Endothelial cell of umbilical vein (primary cell): ENCODE measurements at regions not wholly inside any gene's neighbourhood (a gene's known extent, or its start where the extent isn't known, plus 50 kb on each side); places are given as distances from the start of the nearest gene placed in this dataset.

Source experiments
- BruUV-seq: library from RNA; stranded (reverse); fragments of 400-500 nt; replicated peaks from 2 replicates; lab custom pipeline; 2021; lab: Mats Ljungman, UMichigan
- CTCF ChIA-PET: fragments of 300-600, 350-600 bp; sonication (Branson Sonifier 250); formaldehyde crosslinking; loops from one replicate; lab custom pipeline; 2021; ENCODE audit warnings: antibody characterized with exemption, inconsistent platforms; lab: Charles Lee
- POLR2A ChIA-PET: fragments of 300-600, 350-600 bp; sonication (Branson Sonifier 250); formaldehyde crosslinking; loops from one replicate; lab custom pipeline; 2021; ENCODE audit warnings: antibody characterized with exemption, inconsistent platforms; lab: Charles Lee
- DNase-seq: peaks from one replicate; pipeline ENCODE4 v3.0.0-alpha.2; 2011; ENCODE audit warnings: low read depth, low spot score
- FAIRE-seq: peaks from 2 replicates; lab custom pipeline; 2011; peaks lifted over from hg19 to GRCh38; lab: Jason Lieb, UNC
- H2AFZ ChIP-seq: 2 replicates; pipeline ENCODE4 v1.6.0; 2012; ENCODE audit warnings: low read depth, low read length, control low read depth, inconsistent platforms
- H3K27ac ChIP-seq: 2 replicates; pipeline ENCODE4 v1.5.1; 2011; ENCODE audit warnings: low read depth, mild to moderate bottlenecking, control low read depth, low read length, moderate library complexity; ENCODE audit not compliant: insufficient read depth
- H3K27me3 ChIP-seq, 2 experiments: 2 replicates each; pipeline versions ENCODE4 v1.6.0 to v1.6.1; 2011; ENCODE audit warnings: low read length in 2 of 2, mixed read lengths in 1 of 2; ENCODE audit not compliant: control insufficient read depth in 2 of 2, insufficient read depth in 2 of 2
- H3K36me3 ChIP-seq, 2 experiments: 2 replicates in 1 of 2; 3 replicates in 1 of 2; pipeline ENCODE4 v1.5.1; 2011; ENCODE audit warnings: low read length in 2 of 2, mild to moderate bottlenecking in 1 of 2, moderate library complexity in 1 of 2; ENCODE audit not compliant: control insufficient read depth in 2 of 2, insufficient read depth in 2 of 2; ENCODE audit errors: extremely low read depth in 1 of 2
- H3K4me1 ChIP-seq: 3 replicates; pipeline ENCODE4 v1.5.1; 2011; ENCODE audit warnings: mild to moderate bottlenecking, low read length; ENCODE audit not compliant: control insufficient read depth, insufficient read depth; ENCODE audit errors: extremely low read depth
- H3K4me2 ChIP-seq: 2 replicates; pipeline ENCODE4 v1.6.1; 2011; ENCODE audit warnings: low read length, control low read depth, mixed read lengths; ENCODE audit not compliant: insufficient read depth
- H3K4me3 ChIP-seq, 3 experiments: fragments of 200-600 bp in 1 of 3; sonication (generic), shearing (Covaris generic) in 1 of 3; replicated peaks in 1 of 3; 2 replicates each; pipeline ENCODE4 v1.5.1; 2011 to 2016; ENCODE audit warnings: control low read depth in 3 of 3, low read length in 3 of 3, mild to moderate bottlenecking in 2 of 3, inconsistent platforms in 1 of 3, low read depth in 1 of 3, moderate library complexity in 1 of 3; ENCODE audit not compliant: insufficient read depth in 1 of 3
- H3K79me2 ChIP-seq: 2 replicates; pipeline ENCODE4 v1.6.0; 2012; ENCODE audit warnings: low read length, inconsistent platforms; ENCODE audit not compliant: control insufficient read depth, insufficient read depth
- H3K9ac ChIP-seq: replicated peaks from 2 replicates; pipeline ENCODE3; 2011; ENCODE audit warnings: low read length, control low read depth; ENCODE audit not compliant: insufficient read depth; ENCODE audit errors: extremely low read depth
- H3K9me1 ChIP-seq: replicated peaks from 3 replicates; pipeline ENCODE4 v1.6.0; 2011; ENCODE audit warnings: mild to moderate bottlenecking, low read length; ENCODE audit not compliant: control insufficient read depth, insufficient read depth; ENCODE audit errors: extremely low read depth
- H3K9me3 ChIP-seq: replicated peaks from 2 replicates; pipeline ENCODE4 v1.5.1; 2012; ENCODE audit warnings: low read length, inconsistent platforms; ENCODE audit not compliant: control insufficient read depth, insufficient read depth
- H4K20me1 ChIP-seq: replicated peaks from 2 replicates; pipeline ENCODE3; 2011; ENCODE audit warnings: mild to moderate bottlenecking, low read length; ENCODE audit not compliant: control insufficient read depth, insufficient read depth; ENCODE audit errors: extremely low read depth
- EZH2 ChIP-seq: IDR thresholded peaks from 2 replicates; pipeline ENCODE4 v1.6.1; 2012; ENCODE audit warnings: borderline replicate concordance, low read depth, mild to moderate bottlenecking, moderate library complexity, low read length, inconsistent platforms; ENCODE audit not compliant: severe bottlenecking
- FOS ChIP-seq: IDR thresholded peaks from 2 replicates; pipeline ENCODE4 v1.6.1; 2011; ENCODE audit warnings: mild to moderate bottlenecking, low read length, moderate library complexity, borderline replicate concordance; ENCODE audit not compliant: insufficient read depth
- GATA2 ChIP-seq: IDR thresholded peaks from 2 replicates; pipeline ENCODE4 v1.7.0; 2011; ENCODE audit warnings: low read depth, mild to moderate bottlenecking, moderate library complexity, mixed read lengths, low read length; ENCODE audit not compliant: insufficient read length, insufficient read depth
- JUN ChIP-seq: IDR thresholded peaks from 2 replicates; pipeline ENCODE4 v1.6.1; 2011; ENCODE audit warnings: borderline replicate concordance, low read depth; ENCODE audit not compliant: insufficient read length, insufficient read depth
- MAX ChIP-seq: IDR thresholded peaks from 2 replicates; pipeline ENCODE4 v1.6.1; 2011; ENCODE audit not compliant: insufficient read depth, insufficient read length
- MYC ChIP-seq: IDR thresholded peaks from one replicate; pipeline ENCODE4 v1.6.1; 2011; ENCODE audit warnings: mild to moderate bottlenecking, low read depth, low read length
- POLR2A ChIP-seq: IDR thresholded peaks from 2 replicates; pipeline ENCODE4 v1.6.1; 2012; ENCODE audit warnings: low read depth, mild to moderate bottlenecking, control low read depth, low read length
- POLR2AphosphoS5 ChIP-seq: IDR thresholded peaks from 2 replicates; pipeline ENCODE4 v1.6.1; 2012; ENCODE audit warnings: low read depth, mild to moderate bottlenecking, control low read depth, low read length, moderate library complexity; ENCODE audit not compliant: insufficient read depth
- dilution Hi-C: fragments of 300-500 bp; cut with MboI; formaldehyde crosslinking; loops from one replicate; pipeline ENCODE4 v1.15.0; 2019; ENCODE audit warnings: low sequenced_read_pairs; ENCODE audit not compliant: extremely low pct_ligation_motif_present
- intact Hi-C: fragments of 100-400 bp; cut with micrococcal nuclease; formaldehyde crosslinking; loops from one replicate; pipeline ENCODE4 v1.10.0; 2022
- TF ChIP-seq, protein P1 (sequence below), 2 donors: IDR thresholded peaks; 1 replicate in 1 of 2; 2 replicates in 1 of 2; pipeline ENCODE4 v1.5.1; 2011; ENCODE audit warnings: low read length in 2 of 2, mild to moderate bottlenecking in 2 of 2, moderate library complexity in 2 of 2, control low read depth in 1 of 2, inconsistent platforms in 1 of 2, low read depth in 1 of 2; ENCODE audit not compliant: insufficient read depth in 1 of 2; ENCODE audit errors: extremely low read depth in 1 of 2

- H2AFZ ChIP-seq: no peak overlapping the region
- no peak overlapping the region for H3K4me3 ChIP-seq
- no peak overlapping the region for H3K9ac ChIP-seq
- FAIRE-seq (no peak), DNase-seq (no peak)
- no peaks in the 10 kb centered on the region for H3K27me3 ChIP-seq
- no peaks in the 10 kb centered on the region for H3K9me1 ChIP-seq
- no peaks in the 10 kb centered on the region for H3K4me1 ChIP-seq
- H3K4me2 ChIP-seq: no peak overlapping the region
- dilution Hi-C loops: no loop called here
- no peaks in the 10 kb centered on the region for H3K79me2 ChIP-seq
- H3K27ac ChIP-seq: no peak overlapping the region
- intact Hi-C loops: no loop called here
- ChIA-PET CTCF (no interaction called here), POLR2A (no interaction called here)
- TF ChIP-seq GATA2 (no peak), FOS (no peak), MYC (no peak), POLR2A (no peak), POLR2AphosphoS5 (no peak), EZH2 (no peak), JUN (no peak), MAX (no peak)
- TF ChIP-seq, protein P1, sequence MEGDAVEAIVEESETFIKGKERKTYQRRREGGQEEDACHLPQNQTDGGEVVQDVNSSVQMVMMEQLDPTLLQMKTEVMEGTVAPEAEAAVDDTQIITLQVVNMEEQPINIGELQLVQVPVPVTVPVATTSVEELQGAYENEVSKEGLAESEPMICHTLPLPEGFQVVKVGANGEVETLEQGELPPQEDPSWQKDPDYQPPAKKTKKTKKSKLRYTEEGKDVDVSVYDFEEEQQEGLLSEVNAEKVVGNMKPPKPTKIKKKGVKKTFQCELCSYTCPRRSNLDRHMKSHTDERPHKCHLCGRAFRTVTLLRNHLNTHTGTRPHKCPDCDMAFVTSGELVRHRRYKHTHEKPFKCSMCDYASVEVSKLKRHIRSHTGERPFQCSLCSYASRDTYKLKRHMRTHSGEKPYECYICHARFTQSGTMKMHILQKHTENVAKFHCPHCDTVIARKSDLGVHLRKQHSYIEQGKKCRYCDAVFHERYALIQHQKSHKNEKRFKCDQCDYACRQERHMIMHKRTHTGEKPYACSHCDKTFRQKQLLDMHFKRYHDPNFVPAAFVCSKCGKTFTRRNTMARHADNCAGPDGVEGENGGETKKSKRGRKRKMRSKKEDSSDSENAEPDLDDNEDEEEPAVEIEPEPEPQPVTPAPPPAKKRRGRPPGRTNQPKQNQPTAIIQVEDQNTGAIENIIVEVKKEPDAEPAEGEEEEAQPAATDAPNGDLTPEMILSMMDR (IDR thresholded peaks at IDR 0.05; ENCODE audit: extremely low read depth in 1 of 2, insufficient read depth in 1 of 2, low read depth in 1 of 2, low read length in 2 of 2): no peak
- H3K36me3 ChIP-seq: no peaks in the 10 kb centered on the region
- no TSS peak for BruUV-seq
- H3K9me3 ChIP-seq: no peaks in the 10 kb centered on the region
- no peaks in the 10 kb centered on the region for H4K20me1 ChIP-seq
Measured at GRCh38 chr3:162541923-162542322, 1045.3 kb downstream of the OTOL1 start.
